HepG2 (cell line): ENCODE measurements at regions not wholly inside any gene's neighbourhood (a gene's known extent, or its start where the extent isn't known, plus 50 kb on each side); places are given as distances from the start of the nearest gene placed in this dataset.

ENCODE experiments used
- CTCF ChIP-seq: sonication (generic); formaldehyde crosslinking; IDR thresholded peaks from 2 replicates; pipeline ENCODE4 v1.5.0; 2020; ENCODE audit warnings: mild to moderate bottlenecking, missing genetic modification reagents, moderate library complexity
- EZH2 ChIP-seq: conservative IDR thresholded peaks from 2 replicates; pipeline ENCODE4 v1.6.1; 2012; ENCODE audit warnings: mild to moderate bottlenecking, low read depth, low read length, moderate library complexity
- NFYB ChIP-seq: sonication (generic); formaldehyde crosslinking; IDR thresholded peaks from 2 replicates; pipeline ENCODE4 v1.4.0; 2020; ENCODE audit warnings: missing genetic modification reagents
- POLR2AphosphoS2 ChIP-seq: IDR thresholded peaks from 2 replicates; pipeline ENCODE4 v1.6.1; 2011; ENCODE audit warnings: low read depth, low read length, improper control_type of control experiment
- ZMYM4 ChIP-seq: sonication (generic); formaldehyde crosslinking; IDR thresholded peaks from 2 replicates; pipeline ENCODE4 v1.8.1; 2023; ENCODE audit warnings: mild to moderate bottlenecking, missing genetic modification reagents
- ZNF331 ChIP-seq: sonication (generic); formaldehyde crosslinking; IDR thresholded peaks from 2 replicates; pipeline ENCODE4 v1.4.0; 2020; ENCODE audit warnings: missing genetic modification reagents

DNA sequence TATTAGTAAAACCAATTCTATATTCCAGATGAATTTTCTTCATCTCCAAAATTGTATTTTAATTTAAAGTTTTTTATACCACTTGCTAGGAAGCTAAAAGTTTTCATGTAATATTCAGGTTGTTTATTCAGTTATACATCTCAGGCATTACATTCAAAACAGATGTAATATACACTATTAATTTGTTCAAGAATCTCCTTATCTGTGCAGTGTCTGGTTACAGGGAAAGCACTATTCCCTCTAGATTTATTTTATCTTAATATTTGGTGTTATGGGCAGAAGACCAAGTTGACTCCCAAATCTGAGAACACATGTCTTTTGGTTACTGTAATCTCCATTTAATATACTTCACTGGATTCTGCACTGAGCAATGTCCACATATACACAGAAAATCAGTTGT, 953.4 kb downstream of the ANKRD7 start:
- TF ChIP-seq EZH2: no peak
- TF ChIP-seq CTCF: no peak
- no peak for TF ChIP-seq ZNF331 (CRISPR knock-in tag)
- no peak for TF ChIP-seq ZMYM4 (CRISPR knock-in tag)
- TF ChIP-seq NFYB (CRISPR knock-in tag): no peak
- TF ChIP-seq POLR2AphosphoS2: no peak
